Stomach (tissue), 4 donors: ENCODE measurements at regions not wholly inside any gene's neighbourhood (a gene's known extent, or its start where the extent isn't known, plus 50 kb on each side); places are given as distances from the start of the nearest gene placed in this dataset.

ENCODE experiments used
- POLR2A ChIP-seq, 4 donors: fragments of 450-650 bp; IDR thresholded peaks; one replicate each; pipeline ENCODE4 v1.6.1; 2016; ENCODE audit warnings: antibody characterized with exemption in 4 of 4, control low read depth in 2 of 4, mild to moderate bottlenecking in 1 of 4, moderate library complexity in 1 of 4
- TF ChIP-seq, protein P1 (sequence below), 7 experiments: fragments of 450-650 bp in 4 of 7; fragments of 200-600 bp in 3 of 7; sonication (generic) in 3 of 7; IDR thresholded peaks; one replicate each; pipeline ENCODE4 v1.5.1; 2016 to 2019; ENCODE audit warnings: antibody characterized with exemption in 7 of 7, control low read depth in 2 of 7, mild to moderate bottlenecking in 1 of 7

DNA sequence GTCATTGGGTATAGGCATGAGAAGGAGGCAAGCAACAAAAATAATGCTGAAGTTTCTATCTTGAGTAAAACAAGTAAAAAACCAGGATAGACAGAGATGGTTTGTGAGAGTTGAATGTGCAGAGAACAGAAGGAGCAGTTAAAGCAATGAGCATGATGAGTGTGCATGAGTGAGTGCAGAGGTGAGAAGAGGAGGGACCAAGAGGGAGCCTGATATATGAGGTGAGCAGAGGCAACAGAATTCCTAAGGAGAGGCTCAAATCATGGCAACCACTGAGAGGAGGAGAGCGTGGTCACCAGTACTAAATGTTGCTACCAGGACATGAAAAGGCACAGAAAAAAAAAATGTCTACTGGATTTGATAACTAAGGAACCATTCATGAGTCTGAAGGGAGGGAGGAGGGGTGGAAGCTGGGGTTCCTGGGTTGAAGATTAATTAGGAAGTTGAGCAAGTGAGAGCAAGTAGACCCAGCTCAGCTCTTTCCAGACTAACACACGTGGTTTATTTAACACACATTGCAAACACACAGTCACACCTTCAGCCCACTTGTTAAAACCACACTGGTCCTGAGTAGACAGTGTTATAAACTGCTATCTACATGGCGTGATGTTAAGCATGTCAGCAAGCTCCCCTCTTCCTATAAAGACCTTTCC is 69.0 kb upstream of the IQCM start:
- TF ChIP-seq, protein P1, sequence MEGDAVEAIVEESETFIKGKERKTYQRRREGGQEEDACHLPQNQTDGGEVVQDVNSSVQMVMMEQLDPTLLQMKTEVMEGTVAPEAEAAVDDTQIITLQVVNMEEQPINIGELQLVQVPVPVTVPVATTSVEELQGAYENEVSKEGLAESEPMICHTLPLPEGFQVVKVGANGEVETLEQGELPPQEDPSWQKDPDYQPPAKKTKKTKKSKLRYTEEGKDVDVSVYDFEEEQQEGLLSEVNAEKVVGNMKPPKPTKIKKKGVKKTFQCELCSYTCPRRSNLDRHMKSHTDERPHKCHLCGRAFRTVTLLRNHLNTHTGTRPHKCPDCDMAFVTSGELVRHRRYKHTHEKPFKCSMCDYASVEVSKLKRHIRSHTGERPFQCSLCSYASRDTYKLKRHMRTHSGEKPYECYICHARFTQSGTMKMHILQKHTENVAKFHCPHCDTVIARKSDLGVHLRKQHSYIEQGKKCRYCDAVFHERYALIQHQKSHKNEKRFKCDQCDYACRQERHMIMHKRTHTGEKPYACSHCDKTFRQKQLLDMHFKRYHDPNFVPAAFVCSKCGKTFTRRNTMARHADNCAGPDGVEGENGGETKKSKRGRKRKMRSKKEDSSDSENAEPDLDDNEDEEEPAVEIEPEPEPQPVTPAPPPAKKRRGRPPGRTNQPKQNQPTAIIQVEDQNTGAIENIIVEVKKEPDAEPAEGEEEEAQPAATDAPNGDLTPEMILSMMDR (IDR thresholded peaks at IDR 0.05) = no peak
- TF ChIP-seq POLR2A (IDR thresholded peaks at IDR 0.05) = no peak
